A549 (cell line): ENCODE measurements at regions not wholly inside any gene's neighbourhood (a gene's known extent, or its start where the extent isn't known, plus 50 kb on each side); places are given as distances from the start of the nearest gene placed in this dataset.

ENCODE experiments used
- CTCF ChIP-seq: fragments of >200 bp; sonication (Bioruptor Twin); formaldehyde crosslinking; IDR thresholded peaks from 3 replicates; pipeline ENCODE4 v1.5.1; 2016
- HOXB13 ChIP-seq: fragments of 250-450 bp; sonication (Bioruptor Pico); IDR thresholded peaks from 2 replicates; pipeline ENCODE4 v1.5.0; 2020; ENCODE audit warnings: low read depth, mild to moderate bottlenecking, moderate library complexity
- MAFK ChIP-seq: fragments of 450-650 bp; IDR thresholded peaks from 2 replicates; pipeline ENCODE4 v1.6.1; 2014; ENCODE audit not compliant: partially characterized antibody
- RAD21 ChIP-seq, 2 experiments: fragments of >200 bp in 1 of 2; sonication (Bioruptor Twin) in 1 of 2; formaldehyde crosslinking in 1 of 2; IDR thresholded peaks in 1 of 2; conservative IDR thresholded peaks in 1 of 2; 2 replicates in 1 of 2; 3 replicates in 1 of 2; pipeline ENCODE4 v1.6.1; 2012 to 2018; ENCODE audit warnings: inconsistent platforms in 1 of 2

DNA sequence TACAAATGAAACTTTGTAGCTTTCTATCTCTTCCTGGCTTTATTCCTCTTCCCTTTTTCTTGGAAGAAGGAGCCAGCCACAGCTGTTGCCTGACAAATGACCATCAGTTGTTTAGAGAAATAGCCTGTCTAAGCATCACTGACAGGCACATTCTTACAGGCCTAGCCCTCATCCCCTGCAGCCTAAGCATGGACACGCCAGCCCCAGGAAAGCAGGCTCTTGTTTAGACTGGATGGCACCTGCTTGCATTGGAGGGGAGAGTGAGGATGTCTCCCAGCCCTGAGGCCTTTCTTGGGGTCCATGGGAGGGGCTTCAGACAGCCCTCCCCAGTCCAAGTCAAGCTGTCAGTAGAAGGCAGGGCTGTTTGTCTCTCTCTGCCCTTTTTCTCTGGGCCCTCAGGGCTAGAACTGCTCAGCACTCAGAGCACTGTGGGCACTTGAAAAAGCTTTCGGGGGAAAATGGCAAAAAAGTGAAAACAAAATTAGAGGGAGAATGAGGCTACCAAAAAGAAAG is 282.5 kb upstream of the PLXNA2 start:
- no peak for TF ChIP-seq RAD21 (conservative IDR thresholded peaks at IDR 0.05 in 1 of 2, IDR thresholded peaks at IDR 0.05 in 1 of 2)
- TF ChIP-seq MAFK, result no peak
- TF ChIP-seq HOXB13 (CRISPR knock-in tag), result no peak
- no peak for TF ChIP-seq CTCF
